Mucosa of descending colon (tissue), 3 donors: ENCODE measurements at regions not wholly inside any gene's neighbourhood (a gene's known extent, or its start where the extent isn't known, plus 50 kb on each side); places are given as distances from the start of the nearest gene placed in this dataset.

Experiments
- ATAC-seq: fragments of 200-7000 bp; cut with Tn5 transposase; one replicate; pipeline ENCODE4 v1.9.1; 2020; ENCODE audit warnings: mild to moderate bottlenecking, moderate library complexity
- DNase-seq, 3 donors: peaks; one replicate each; pipeline ENCODE4 v3.0.0-alpha.2; 2020
- H3K36me3 ChIP-seq: fragments of 200-600 bp; one replicate; pipeline ENCODE4 v1.8.0; 2021; ENCODE audit warnings: low read depth, mild to moderate bottlenecking
- H3K4me1 ChIP-seq: fragments of 200-600 bp; one replicate; pipeline ENCODE4 v1.8.0; 2021; ENCODE audit warnings: low read depth, mild to moderate bottlenecking
- H3K4me3 ChIP-seq: fragments of 200-600 bp; one replicate; pipeline ENCODE4 v1.8.0; 2021; ENCODE audit warnings: mild to moderate bottlenecking
- H3K9me3 ChIP-seq: fragments of 200-600 bp; one replicate; pipeline ENCODE4 v1.8.0; 2021; ENCODE audit warnings: mild to moderate bottlenecking
- intact Hi-C, 2 donors: fragments of 100-400 bp; cut with DNase I in 1 of 2; cut with micrococcal nuclease in 1 of 2; formaldehyde crosslinking; loops; one replicate each; pipeline versions ENCODE4 v1.11.0 to v1.11.1; 2022; cut with DNase I, micrococcal nuclease
- TF ChIP-seq, protein P1 (sequence below): fragments of 200-600 bp; IDR thresholded peaks from one replicate; pipeline ENCODE4 v1.8.0; 2022; ENCODE audit warnings: antibody characterized with exemption, mild to moderate bottlenecking
- donor health status: DM: no; HTN: no; CAD: no; lungs with moderate emphysema.
- donor health status: DM: no; HTN: no; CAD: no.
- donor health status: DM: no; HTN: yes; CAD: no.

DNA sequence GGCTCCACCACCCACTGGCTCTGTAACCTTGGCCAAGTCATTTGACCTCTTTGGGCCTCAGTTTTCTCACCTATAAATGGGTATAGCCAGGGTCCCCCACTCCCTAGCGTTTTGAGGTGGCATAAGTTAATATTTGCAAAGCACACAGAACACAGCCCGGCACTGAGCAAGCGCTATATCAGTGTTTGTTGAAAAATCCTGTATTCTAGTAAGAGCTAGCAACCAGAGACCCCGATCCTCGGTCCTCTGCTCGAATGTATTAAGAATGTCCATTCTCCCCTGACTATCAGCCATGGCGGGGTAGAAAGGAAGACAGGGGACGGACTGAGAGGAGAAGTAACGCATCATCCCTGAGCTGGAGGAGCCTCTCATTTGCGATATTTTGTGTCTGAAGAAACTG is 131.2 kb downstream of the IRF8 start:
- ATAC-seq (no peak), DNase-seq (no peak)
- intact Hi-C loops = no loop called here
- Histone ChIP-seq H3K4me3 (no peak overlapping the region), H3K4me1 (peaks cover 22% of the 10 kb centered on the region), H3K9me3 (no peaks in the 10 kb centered on the region), H3K36me3 (no peaks in the 10 kb centered on the region)
- TF ChIP-seq, protein P1, sequence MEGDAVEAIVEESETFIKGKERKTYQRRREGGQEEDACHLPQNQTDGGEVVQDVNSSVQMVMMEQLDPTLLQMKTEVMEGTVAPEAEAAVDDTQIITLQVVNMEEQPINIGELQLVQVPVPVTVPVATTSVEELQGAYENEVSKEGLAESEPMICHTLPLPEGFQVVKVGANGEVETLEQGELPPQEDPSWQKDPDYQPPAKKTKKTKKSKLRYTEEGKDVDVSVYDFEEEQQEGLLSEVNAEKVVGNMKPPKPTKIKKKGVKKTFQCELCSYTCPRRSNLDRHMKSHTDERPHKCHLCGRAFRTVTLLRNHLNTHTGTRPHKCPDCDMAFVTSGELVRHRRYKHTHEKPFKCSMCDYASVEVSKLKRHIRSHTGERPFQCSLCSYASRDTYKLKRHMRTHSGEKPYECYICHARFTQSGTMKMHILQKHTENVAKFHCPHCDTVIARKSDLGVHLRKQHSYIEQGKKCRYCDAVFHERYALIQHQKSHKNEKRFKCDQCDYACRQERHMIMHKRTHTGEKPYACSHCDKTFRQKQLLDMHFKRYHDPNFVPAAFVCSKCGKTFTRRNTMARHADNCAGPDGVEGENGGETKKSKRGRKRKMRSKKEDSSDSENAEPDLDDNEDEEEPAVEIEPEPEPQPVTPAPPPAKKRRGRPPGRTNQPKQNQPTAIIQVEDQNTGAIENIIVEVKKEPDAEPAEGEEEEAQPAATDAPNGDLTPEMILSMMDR = no peak

DNA sequence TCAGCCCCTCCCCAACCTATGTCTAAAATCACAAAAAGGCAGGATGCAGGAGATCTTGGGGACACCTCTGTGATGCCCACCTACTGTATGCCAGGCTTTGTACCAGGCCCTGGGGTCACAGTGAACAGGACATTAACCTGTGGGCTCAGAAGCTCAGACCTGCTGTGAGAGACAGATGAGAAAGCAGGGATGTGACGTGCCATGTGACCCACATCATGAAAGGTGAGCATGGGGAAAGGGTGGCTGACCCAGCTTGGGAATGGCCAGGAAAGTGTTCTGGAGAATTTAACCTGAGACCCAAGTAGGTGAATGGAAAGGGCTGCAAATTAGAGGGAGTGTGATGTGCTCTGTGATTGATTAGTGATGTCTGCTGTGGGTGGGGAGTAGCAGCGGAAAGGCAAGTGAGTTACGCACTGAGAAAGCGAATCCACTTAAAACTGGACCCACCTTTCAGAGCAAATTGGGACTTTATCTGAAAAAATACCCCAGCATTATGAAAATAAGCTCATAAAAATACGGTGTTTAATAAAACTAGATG is 132.2 kb downstream of the IRF8 start:
- ATAC-seq (no peak), DNase-seq (no peak)
- Histone ChIP-seq H3K4me3 (no peak overlapping the region), H3K36me3 (no peaks in the 10 kb centered on the region), H3K4me1 (peaks cover 22% of the 10 kb centered on the region), H3K9me3 (no peaks in the 10 kb centered on the region)
- intact Hi-C loops = no loop called here
- TF ChIP-seq, protein P1 = no peak

DNA sequence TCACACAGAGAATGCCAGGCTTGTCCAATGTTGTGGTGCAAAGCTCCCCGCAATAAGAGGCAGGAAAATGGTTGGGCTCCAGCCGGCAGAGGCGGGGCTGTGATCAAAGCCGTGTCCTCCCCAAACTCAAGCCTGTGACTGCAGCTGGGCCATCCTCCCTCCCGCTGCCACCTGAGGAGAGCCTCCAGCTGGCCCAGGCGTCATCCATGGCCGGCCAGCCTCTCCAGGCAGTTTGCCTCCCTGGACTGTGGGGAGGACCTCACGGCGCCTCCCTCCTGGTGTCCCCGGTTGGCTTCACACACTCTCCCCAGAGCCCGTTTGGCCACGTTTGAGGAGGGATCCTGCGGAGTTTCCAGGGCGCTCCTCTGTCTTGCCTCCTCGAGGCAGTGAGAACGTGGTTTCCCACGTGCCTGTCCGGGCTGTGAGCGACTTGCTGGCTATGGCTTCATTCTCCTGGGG is 134.1 kb downstream of the IRF8 start:
- H3K4me3 ChIP-seq = no peak overlapping the region
- H3K4me1 ChIP-seq = peaks cover 10% of the 10 kb centered on the region
- no peak for ATAC-seq
- no peak for DNase-seq
- H3K9me3 ChIP-seq = no peaks in the 10 kb centered on the region
- H3K36me3 ChIP-seq = no peaks in the 10 kb centered on the region
- intact Hi-C loops = no loop called here
- TF ChIP-seq, protein P1 = no peak

DNA sequence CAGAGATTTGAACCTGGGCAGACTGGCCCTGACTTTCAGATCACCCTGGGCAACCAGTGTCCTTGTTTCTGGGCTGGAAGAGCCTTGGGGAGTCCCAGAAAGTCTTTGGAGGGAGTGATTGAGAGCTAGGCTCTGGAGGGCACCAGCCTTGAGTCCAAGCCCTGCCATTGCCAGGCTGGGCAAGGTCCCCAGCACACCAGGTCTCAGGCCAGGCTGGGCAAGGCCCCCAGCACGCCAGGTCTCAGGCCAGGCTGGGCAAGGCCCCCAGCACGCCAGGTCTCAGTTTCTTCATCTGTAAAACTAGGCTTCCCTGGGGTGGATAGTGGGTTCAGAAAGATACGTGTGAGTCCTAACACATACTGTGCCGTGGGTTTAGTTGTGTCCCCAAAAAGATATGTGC is 135.0 kb downstream of the IRF8 start:
- Histone ChIP-seq H3K4me3 (no peak overlapping the region), H3K36me3 (no peaks in the 10 kb centered on the region), H3K9me3 (no peaks in the 10 kb centered on the region), H3K4me1 (peaks cover 8% of the 10 kb centered on the region)
- TF ChIP-seq, protein P1 = no peak
- no peak for DNase-seq
- intact Hi-C loops = no loop called here
- ATAC-seq = no peak

DNA sequence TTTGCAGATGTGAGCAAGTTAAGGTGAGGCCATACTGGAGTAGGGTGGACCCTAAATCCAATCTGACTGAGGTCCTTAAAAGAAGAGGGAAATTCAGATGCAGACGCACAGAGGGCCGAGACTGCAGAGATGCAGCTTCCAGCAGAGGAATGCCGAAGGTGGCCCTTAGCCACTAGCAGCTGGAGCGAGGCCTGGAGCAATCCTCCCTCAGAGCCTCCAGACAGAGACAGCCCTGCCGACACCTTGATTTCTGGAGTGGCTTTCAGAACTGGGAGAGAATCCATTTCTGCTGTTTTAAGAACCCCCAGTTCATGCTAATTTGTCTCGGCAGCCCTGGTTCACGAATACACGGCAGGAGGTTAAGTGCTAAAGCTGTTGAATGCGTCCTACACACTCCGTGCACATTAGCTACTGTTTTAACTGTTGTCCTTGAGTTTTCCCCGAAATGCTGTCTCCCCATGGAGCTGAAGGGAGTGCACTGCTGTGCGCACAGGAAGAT is 135.5 kb downstream of the IRF8 start:
- Histone ChIP-seq H3K9me3 (no peaks in the 10 kb centered on the region), H3K4me3 (no peak overlapping the region), H3K36me3 (no peaks in the 10 kb centered on the region), H3K4me1 (peaks cover 3% of the 10 kb centered on the region)
- intact Hi-C loops = no loop called here
- ATAC-seq = no peak
- TF ChIP-seq, protein P1 = no peak
- DNase-seq = no peak

DNA sequence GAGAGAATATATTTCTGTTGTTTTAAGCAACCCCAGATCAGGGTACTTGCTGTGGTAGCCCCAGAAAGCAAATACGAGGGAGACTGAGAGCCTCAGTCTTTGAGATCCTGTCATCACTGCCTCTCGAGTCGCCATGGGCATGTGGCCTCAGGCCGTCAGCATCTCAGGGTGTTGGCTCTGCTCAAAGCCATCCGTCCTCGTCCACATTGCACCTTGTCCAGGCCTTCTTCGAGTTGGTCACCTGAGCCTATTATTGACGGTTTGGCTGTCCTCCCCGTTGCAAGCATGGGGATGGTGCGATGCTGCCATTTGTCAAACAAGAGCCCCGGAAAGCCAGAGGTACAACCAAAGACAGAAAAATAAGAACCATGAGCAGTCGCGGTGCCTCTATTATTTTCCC is 136.9 kb downstream of the IRF8 start:
- no peak overlapping the region for H3K4me3 ChIP-seq
- DNase-seq (no peak), ATAC-seq (no peak)
- intact Hi-C loops = no loop called here
- H3K4me1 ChIP-seq = no peaks in the 10 kb centered on the region
- no peaks in the 10 kb centered on the region for H3K9me3 ChIP-seq
- TF ChIP-seq, protein P1 = no peak
- H3K36me3 ChIP-seq = no peaks in the 10 kb centered on the region
